ENCODE measurements at regions not wholly inside any gene's neighbourhood (a gene's known extent, or its start where the extent isn't known, plus 50 kb on each side); places are given as distances from the start of the nearest gene placed in this dataset.
"Not testable (repeated sequence)": the region's sequence is repeated elsewhere in the genome, so short reads cannot be mapped to it uniquely, and the experiment has no call there.

GRCh38 chr4:92012899-92013867, 290.6 kb upstream of the GRID2 start:
- intact Hi-C loops (cut with DNase I) = no loop called here
- no peaks in the 10 kb centered on the region for H3K9me3 ChIP-seq
- TF ChIP-seq CTCF (IDR thresholded peaks at IDR 0.05) = peak; percentile 37
- H3K27me3 ChIP-seq = no peaks in the 10 kb centered on the region
- no peak overlapping the region for H3K27ac ChIP-seq
- DNase-seq (no peak), ATAC-seq (peak; percentile 75)
- H3K4me1 ChIP-seq = no peaks in the 10 kb centered on the region
- no peaks in the 10 kb centered on the region for H3K36me3 ChIP-seq
- no peak overlapping the region for H3K4me3 ChIP-seq

- H3K9me3 ChIP-seq = no peaks in the 10 kb centered on the region
- no peak for DNase-seq
- H3K27ac ChIP-seq = no peak overlapping the region
- no peak for TF ChIP-seq CTCF (IDR thresholded peaks at IDR 0.05)
- no peak overlapping the region for H3K4me3 ChIP-seq
- H3K36me3 ChIP-seq = no peaks in the 10 kb centered on the region
- no peak for ATAC-seq
- H3K4me1 ChIP-seq = no peaks in the 10 kb centered on the region
- no peaks in the 10 kb centered on the region for H3K27me3 ChIP-seq
- intact Hi-C loops (cut with DNase I) = no loop called here
These were observed 289.7 kb upstream of the GRID2 start for GRCh38 chr4:92014067-92014466.

- H3K9me3 ChIP-seq = no peaks in the 10 kb centered on the region
- TF ChIP-seq CTCF (IDR thresholded peaks at IDR 0.05) = no peak
- no peak for DNase-seq
- H3K36me3 ChIP-seq = no peaks in the 10 kb centered on the region
- no peaks in the 10 kb centered on the region for H3K4me1 ChIP-seq
- no peak overlapping the region for H3K4me3 ChIP-seq
- no peaks in the 10 kb centered on the region for H3K27me3 ChIP-seq
- H3K27ac ChIP-seq = no peak overlapping the region
- ATAC-seq = no peak
- intact Hi-C loops (cut with DNase I) = no loop called here
These were observed 282.6 kb upstream of the GRID2 start for GRCh38 chr4:92021203-92021602.

GRCh38 chr4:92021788-92022187, 282.0 kb upstream of the GRID2 start:
- TF ChIP-seq CTCF (IDR thresholded peaks at IDR 0.05) = no peak
- H3K9me3 ChIP-seq = no peaks in the 10 kb centered on the region
- H3K4me1 ChIP-seq = no peaks in the 10 kb centered on the region
- DNase-seq (no peak), ATAC-seq (no peak)
- H3K36me3 ChIP-seq = no peaks in the 10 kb centered on the region
- H3K27me3 ChIP-seq = no peaks in the 10 kb centered on the region
- intact Hi-C loops (cut with DNase I) = no loop called here
- no peak overlapping the region for H3K27ac ChIP-seq
- no peak overlapping the region for H3K4me3 ChIP-seq

GRCh38 chr4:92028830-92029229, 274.9 kb upstream of the GRID2 start:
- DNase-seq; H3K4me1 ChIP-seq; H3K36me3 ChIP-seq; H3K4me3 ChIP-seq; H3K9me3 ChIP-seq; ATAC-seq; intact Hi-C loops (cut with DNase I); H3K27me3 ChIP-seq; H3K27ac ChIP-seq: not testable (repeated sequence)

GRCh38 chr4:92031825-92032224, 271.9 kb upstream of the GRID2 start:
- no peak for TF ChIP-seq CTCF (IDR thresholded peaks at IDR 0.05)
- intact Hi-C loops (cut with DNase I) = no loop called here
- ATAC-seq = no peak
- H3K36me3 ChIP-seq = no peaks in the 10 kb centered on the region
- H3K4me3 ChIP-seq = no peak overlapping the region
- no peaks in the 10 kb centered on the region for H3K9me3 ChIP-seq
- DNase-seq = no peak
- H3K27me3 ChIP-seq = no peaks in the 10 kb centered on the region
- no peak overlapping the region for H3K27ac ChIP-seq
- no peaks in the 10 kb centered on the region for H3K4me1 ChIP-seq
